Testis (tissue), 2 donors: ENCODE measurements at regions not wholly inside any gene's neighbourhood (a gene's known extent, or its start where the extent isn't known, plus 50 kb on each side); places are given as distances from the start of the nearest gene placed in this dataset.

Experiments used
- DNase-seq: peaks from one replicate; pipeline ENCODE4 v3.0.0-alpha.2; 2019
- H3K27ac ChIP-seq, 2 donors: fragments of 200-600 bp; sonication (generic); one replicate each; pipeline ENCODE4 v1.5.1; 2019
- H3K27me3 ChIP-seq: fragments of 200-600 bp; sonication (generic); one replicate; pipeline ENCODE4 v1.5.1; 2019
- H3K36me3 ChIP-seq: fragments of 200-600 bp; sonication (generic); one replicate; pipeline ENCODE4 v1.5.1; 2017; ENCODE audit warnings: low read depth; ENCODE audit errors: missing control alignments
- H3K4me1 ChIP-seq: fragments of 200-600 bp; sonication (generic); one replicate; pipeline ENCODE4 v1.5.1; 2019
- H3K4me3 ChIP-seq, 2 donors: fragments of 200-600 bp; sonication (generic); one replicate each; pipeline ENCODE4 v1.5.1; 2017 to 2019
- H3K9me3 ChIP-seq: fragments of 200-600 bp; sonication (generic); one replicate; pipeline ENCODE4 v1.5.1; 2017
- CTCF ChIP-seq, 3 experiments: fragments of 450-650 bp in 2 of 3; fragments of 200-600 bp in 1 of 3; sonication (generic) in 1 of 3; IDR thresholded peaks; one replicate each; pipeline ENCODE4 v1.5.1; 2016 to 2019; ENCODE audit warnings: antibody characterized with exemption in 3 of 3, mild to moderate bottlenecking in 2 of 3, moderate library complexity in 1 of 3
- POLR2A ChIP-seq: fragments of 450-650 bp; IDR thresholded peaks from one replicate; pipeline ENCODE4 v1.6.1; 2017; ENCODE audit warnings: antibody characterized with exemption, mild to moderate bottlenecking, moderate library complexity
- WGBS, 2 donors: methylation state at CpG; one replicate each; pipeline ENCODE4 v1.1.5; 2018; 5-methylcytosine and 5-hydroxymethylcytosine counted together
- intact Hi-C: fragments of 100-400 bp; cut with DNase I; formaldehyde crosslinking; loops from one replicate; pipeline ENCODE4 v1.15.1; 2023; ENCODE audit warnings: low total_unique reads

DNA sequence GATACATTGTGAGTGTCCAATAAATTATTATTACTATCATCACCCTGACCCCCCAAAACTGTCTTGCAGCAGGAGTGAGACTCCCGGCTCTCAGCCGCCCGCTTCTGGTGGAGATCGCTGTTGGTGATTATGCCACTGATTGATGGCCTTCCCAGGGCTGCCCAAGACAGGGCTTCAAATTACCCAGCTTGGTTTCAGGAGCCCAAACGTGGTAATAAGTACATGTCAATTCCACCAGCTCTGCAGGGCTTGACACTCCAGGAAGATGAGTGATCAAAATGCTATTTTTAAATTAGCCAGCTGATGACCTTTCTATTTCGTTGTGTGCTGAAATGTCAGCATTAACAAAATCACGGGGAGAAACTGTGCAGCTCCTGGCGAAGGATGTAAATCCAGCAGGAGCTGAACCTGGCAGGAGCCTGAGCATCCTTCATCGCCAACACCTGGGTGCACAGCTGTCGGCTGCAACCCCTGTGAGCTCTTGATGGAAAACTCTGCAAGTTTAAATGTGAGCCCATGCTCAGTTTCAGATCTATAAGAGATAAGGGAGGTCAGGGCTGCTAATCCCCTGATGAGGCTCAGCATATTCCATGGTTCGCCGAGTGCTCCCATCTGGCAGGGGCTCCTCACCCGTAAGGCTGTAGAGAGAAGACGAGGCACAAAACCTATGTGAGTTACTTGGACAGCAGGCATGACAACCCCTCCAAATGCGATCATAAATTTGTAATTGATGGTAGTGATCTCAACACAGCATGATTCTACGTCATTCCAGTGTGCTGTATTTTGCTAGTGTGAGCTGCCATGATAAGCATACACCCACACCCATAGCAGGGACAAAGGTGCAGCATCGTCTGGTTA is 446.3 kb downstream of the TCERG1L start:
- intact Hi-C loops: no loop called here
- Histone ChIP-seq H3K27me3 (no peaks in the 10 kb centered on the region), H3K4me3 (no peak overlapping the region), H3K27ac (no peak overlapping the region), H3K36me3 (no peaks in the 10 kb centered on the region), H3K9me3 (no peaks in the 10 kb centered on the region), H3K4me1 (no peaks in the 10 kb centered on the region)
- 57 to 58% methylated on average over 17 of the region's 17 CpGs for WGBS, 2 donors
- TF ChIP-seq POLR2A (no peak), CTCF (IDR thresholded peaks at IDR 0.05) (no peak)
- DNase-seq: no peak

GRCh38 chr10:130866857-130867256 is 444.7 kb downstream of the TCERG1L start:
- DNase-seq: no peak
- intact Hi-C loops: no loop called here
- Histone ChIP-seq H3K4me1 (no peaks in the 10 kb centered on the region), H3K27ac (no peak overlapping the region), H3K4me3 (no peak overlapping the region), H3K36me3 (no peaks in the 10 kb centered on the region), H3K27me3 (no peaks in the 10 kb centered on the region), H3K9me3 (no peaks in the 10 kb centered on the region)
- WGBS, 2 donors: 88 to 90% methylated on average over 5 to 7 of the region's 7 CpGs
- TF ChIP-seq POLR2A: no peak
- no peak for TF ChIP-seq CTCF (IDR thresholded peaks at IDR 0.05)

DNA sequence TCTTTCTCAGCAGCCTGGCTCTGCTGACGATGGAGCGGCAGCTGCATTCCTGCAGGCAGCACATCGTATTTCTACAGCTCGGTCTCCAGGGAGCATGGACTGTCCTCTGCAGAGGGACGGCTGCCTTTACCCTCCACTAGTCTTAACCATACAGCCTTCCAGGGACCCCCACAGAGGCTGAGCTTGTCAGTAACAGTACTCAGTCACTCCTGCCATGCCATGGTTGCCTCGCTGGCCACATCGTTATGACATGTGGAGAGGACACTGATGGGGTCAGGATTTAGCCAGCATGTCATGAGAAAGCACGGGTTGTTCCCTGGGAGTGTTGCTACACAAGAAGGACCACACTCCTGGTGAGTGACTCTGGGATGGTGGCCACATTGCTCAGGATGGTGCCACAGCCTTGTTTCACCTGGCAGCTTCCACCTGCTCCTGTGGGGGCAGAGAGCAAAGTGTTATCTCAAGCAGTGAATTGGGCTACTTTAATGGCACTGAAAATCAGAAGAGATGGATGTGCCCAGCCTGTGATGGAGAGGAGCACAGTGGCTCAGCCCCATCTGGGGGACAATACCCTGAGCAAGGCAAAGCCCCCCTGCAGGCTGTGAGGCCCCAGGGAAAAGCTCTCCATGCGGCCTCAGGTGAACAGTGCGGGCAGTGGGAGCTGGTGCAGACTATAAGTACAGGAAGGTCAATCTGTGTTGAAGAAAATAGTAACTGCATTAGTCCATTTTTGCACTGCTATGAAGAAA is 443.9 kb downstream of the TCERG1L start:
- WGBS, 2 donors: 70 to 75% methylated on average over 10 of the region's 10 CpGs
- intact Hi-C loops: no loop called here
- TF ChIP-seq POLR2A: no peak
- TF ChIP-seq CTCF (IDR thresholded peaks at IDR 0.05): no peak

GRCh38 chr10:130869179-130869841 is 442.2 kb downstream of the TCERG1L start:
- Histone ChIP-seq H3K27ac (no peak overlapping the region), H3K4me3 (no peak overlapping the region), H3K27me3 (no peaks in the 10 kb centered on the region), H3K36me3 (no peaks in the 10 kb centered on the region), H3K4me1 (no peaks in the 10 kb centered on the region), H3K9me3 (no peaks in the 10 kb centered on the region)
- intact Hi-C loops: no loop called here
- no peak for DNase-seq
- WGBS, 2 donors: 72 to 80% methylated on average over 11 of the region's 11 CpGs
- TF ChIP-seq POLR2A (no peak), CTCF (IDR thresholded peaks at IDR 0.05) (no peak)

More for the DNA sequence above, 443.9 kb downstream of the TCERG1L start:
- no peaks in the 10 kb centered on the region for H3K9me3 ChIP-seq
- no peaks in the 10 kb centered on the region for H3K27me3 ChIP-seq
- H3K27ac ChIP-seq: no peak overlapping the region
- no peaks in the 10 kb centered on the region for H3K4me1 ChIP-seq
- no peak overlapping the region for H3K4me3 ChIP-seq
- no peaks in the 10 kb centered on the region for H3K36me3 ChIP-seq
- no peak for DNase-seq
